ENCODE measurements at regions not wholly inside any gene's neighbourhood (a gene's known extent, or its start where the extent isn't known, plus 50 kb on each side); places are given as distances from the start of the nearest gene placed in this dataset.

- H3K4me3 ChIP-seq (ENCODE audit: low read length in 2 of 2), result no peak overlapping the region
- DNase-seq (ENCODE audit: low read depth in 6 of 9, low spot score in 9 of 9), result no peak
- H3K4me1 ChIP-seq (ENCODE audit: control insufficient read depth in 2 of 2, insufficient read depth in 2 of 2, low read length in 2 of 2), result peaks cover 5 to 17% of the 10 kb centered on the region in 2 donors
- no peaks in the 10 kb centered on the region for H3K27me3 ChIP-seq (ENCODE audit: control insufficient read depth in 2 of 2, insufficient read depth in 1 of 2, low read length in 1 of 2)
- H3K36me3 ChIP-seq (ENCODE audit: control insufficient read depth in 2 of 2, insufficient read depth in 2 of 2, low read length in 1 of 2), result no peaks in the 10 kb centered on the region
- WGBS, result 93% methylated on average over 3 of the region's 3 CpGs
- no peak overlapping the region for H3K27ac ChIP-seq (ENCODE audit: low read depth in 1 of 2, low read length in 1 of 2)
- H3K9me3 ChIP-seq (ENCODE audit: control insufficient read depth in 2 of 2, insufficient read depth in 1 of 2, low read length in 1 of 2), result no peaks in the 10 kb centered on the region
Observed at GRCh38 chr2:8266563-8266962, 415.3 kb upstream of the ID2 start.

GRCh38 chr2:8267048-8267447 is 414.8 kb upstream of the ID2 start:
- no peak overlapping the region for H3K27ac ChIP-seq (ENCODE audit: low read depth in 1 of 2, low read length in 1 of 2)
- peaks cover 5 to 17% of the 10 kb centered on the region in 2 donors for H3K4me1 ChIP-seq (ENCODE audit: control insufficient read depth in 2 of 2, insufficient read depth in 2 of 2, low read length in 2 of 2)
- no peak overlapping the region for H3K4me3 ChIP-seq (ENCODE audit: low read length in 2 of 2)
- H3K27me3 ChIP-seq (ENCODE audit: control insufficient read depth in 2 of 2, insufficient read depth in 1 of 2, low read length in 1 of 2), result no peaks in the 10 kb centered on the region
- 71% methylated on average over 3 of the region's 3 CpGs for WGBS
- no peaks in the 10 kb centered on the region for H3K36me3 ChIP-seq (ENCODE audit: control insufficient read depth in 2 of 2, insufficient read depth in 2 of 2, low read length in 1 of 2)
- no peaks in the 10 kb centered on the region for H3K9me3 ChIP-seq (ENCODE audit: control insufficient read depth in 2 of 2, insufficient read depth in 1 of 2, low read length in 1 of 2)
- peak in 1 of 9 donors; percentile 31 for DNase-seq (ENCODE audit: low read depth in 6 of 9, low spot score in 9 of 9)

GRCh38 chr2:8267721-8268120 is 414.1 kb upstream of the ID2 start:
- DNase-seq (ENCODE audit: low read depth in 6 of 9, low spot score in 9 of 9), result no peak
- Histone ChIP-seq H3K27ac (ENCODE audit: low read depth in 1 of 2, low read length in 1 of 2) (no peak overlapping the region), H3K36me3 (ENCODE audit: control insufficient read depth in 2 of 2, insufficient read depth in 2 of 2, low read length in 1 of 2) (no peaks in the 10 kb centered on the region), H3K27me3 (ENCODE audit: control insufficient read depth in 2 of 2, insufficient read depth in 1 of 2, low read length in 1 of 2) (no peaks in the 10 kb centered on the region), H3K4me1 (ENCODE audit: control insufficient read depth in 2 of 2, insufficient read depth in 2 of 2, low read length in 2 of 2) (peaks cover 5 to 17% of the 10 kb centered on the region in 2 donors), H3K4me3 (ENCODE audit: low read length in 2 of 2) (no peak overlapping the region), H3K9me3 (ENCODE audit: control insufficient read depth in 2 of 2, insufficient read depth in 1 of 2, low read length in 1 of 2) (no peaks in the 10 kb centered on the region)
- WGBS, result 99% methylated on average over 3 of the region's 3 CpGs

- no peak for DNase-seq (ENCODE audit: low read depth in 6 of 9, low spot score in 9 of 9)
- Histone ChIP-seq H3K36me3 (ENCODE audit: control insufficient read depth in 2 of 2, insufficient read depth in 2 of 2, low read length in 1 of 2) (no peaks in the 10 kb centered on the region), H3K4me3 (ENCODE audit: low read length in 2 of 2) (no peak overlapping the region), H3K4me1 (ENCODE audit: control insufficient read depth in 2 of 2, insufficient read depth in 2 of 2, low read length in 2 of 2) (peaks cover 5 to 17% of the 10 kb centered on the region in 2 donors), H3K9me3 (ENCODE audit: control insufficient read depth in 2 of 2, insufficient read depth in 1 of 2, low read length in 1 of 2) (no peaks in the 10 kb centered on the region), H3K27me3 (ENCODE audit: control insufficient read depth in 2 of 2, insufficient read depth in 1 of 2, low read length in 1 of 2) (no peaks in the 10 kb centered on the region), H3K27ac (ENCODE audit: low read depth in 1 of 2, low read length in 1 of 2) (no peak overlapping the region)
- WGBS, result 94% methylated on average over 8 of the region's 8 CpGs
Observed at GRCh38 chr2:8268172-8268783, 413.6 kb upstream of the ID2 start.

DNA sequence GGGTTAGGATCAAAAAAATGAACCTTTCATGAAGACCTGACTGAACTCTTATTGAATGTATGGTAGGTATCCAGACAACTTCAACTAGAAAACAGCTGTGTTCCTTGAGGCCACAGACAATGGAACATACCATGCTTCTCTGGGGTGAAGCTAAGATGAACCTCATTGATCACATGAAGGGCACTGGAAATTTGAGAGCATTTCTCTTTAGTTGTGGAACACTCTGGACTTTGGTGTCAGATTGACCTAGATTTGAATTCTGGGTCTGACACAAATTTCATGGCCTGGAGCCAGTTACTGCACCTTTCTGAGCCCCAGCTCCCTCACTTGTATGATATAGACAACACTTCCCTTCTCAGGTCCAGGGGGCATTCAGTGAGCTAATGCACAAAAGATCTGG is 411.2 kb upstream of the ID2 start:
- H3K27ac ChIP-seq (ENCODE audit: low read depth in 1 of 2, low read length in 1 of 2), result no peak overlapping the region
- no peak overlapping the region for H3K4me3 ChIP-seq (ENCODE audit: low read length in 2 of 2)
- no peak for DNase-seq (ENCODE audit: low read depth in 6 of 9, low spot score in 9 of 9)
- peaks cover 5 to 8% of the 10 kb centered on the region in 2 donors for H3K4me1 ChIP-seq (ENCODE audit: control insufficient read depth in 2 of 2, insufficient read depth in 2 of 2, low read length in 2 of 2)
- H3K27me3 ChIP-seq (ENCODE audit: control insufficient read depth in 2 of 2, insufficient read depth in 1 of 2, low read length in 1 of 2), result no peaks in the 10 kb centered on the region
- H3K9me3 ChIP-seq (ENCODE audit: control insufficient read depth in 2 of 2, insufficient read depth in 1 of 2, low read length in 1 of 2), result no peaks in the 10 kb centered on the region
- H3K36me3 ChIP-seq (ENCODE audit: control insufficient read depth in 2 of 2, insufficient read depth in 2 of 2, low read length in 1 of 2), result no peaks in the 10 kb centered on the region

DNA sequence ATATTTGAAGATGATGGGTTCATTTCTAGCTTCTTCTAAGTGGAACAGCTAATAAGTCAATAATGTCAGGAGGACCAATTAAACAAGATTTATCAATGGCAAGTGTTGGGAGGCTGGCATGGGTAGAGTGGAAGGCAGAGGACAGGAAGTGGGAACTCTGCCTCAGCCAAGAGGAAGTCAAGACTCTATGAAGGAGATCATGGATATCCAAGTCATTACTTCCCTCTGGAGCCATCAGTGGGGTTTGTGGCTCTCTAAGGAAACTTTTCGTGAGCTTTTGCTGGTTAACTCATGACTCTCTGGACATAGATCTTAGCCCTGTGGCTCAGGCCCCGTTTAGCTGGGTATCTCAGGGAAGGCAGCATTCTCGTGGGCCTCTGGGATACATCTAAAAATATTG is 410.4 kb upstream of the ID2 start:
- Histone ChIP-seq H3K4me1 (ENCODE audit: control insufficient read depth in 2 of 2, insufficient read depth in 2 of 2, low read length in 2 of 2) (peaks cover 5 to 8% of the 10 kb centered on the region in 2 donors), H3K36me3 (ENCODE audit: control insufficient read depth in 2 of 2, insufficient read depth in 2 of 2, low read length in 1 of 2) (no peaks in the 10 kb centered on the region), H3K4me3 (ENCODE audit: low read length in 2 of 2) (no peak overlapping the region), H3K27me3 (ENCODE audit: control insufficient read depth in 2 of 2, insufficient read depth in 1 of 2, low read length in 1 of 2) (no peaks in the 10 kb centered on the region), H3K9me3 (ENCODE audit: control insufficient read depth in 2 of 2, insufficient read depth in 1 of 2, low read length in 1 of 2) (no peaks in the 10 kb centered on the region), H3K27ac (ENCODE audit: low read depth in 1 of 2, low read length in 1 of 2) (no peak overlapping the region)
- WGBS, result 95% methylated on average over 3 of the region's 3 CpGs
- DNase-seq (ENCODE audit: low read depth in 6 of 9, low spot score in 9 of 9), result no peak

DNA sequence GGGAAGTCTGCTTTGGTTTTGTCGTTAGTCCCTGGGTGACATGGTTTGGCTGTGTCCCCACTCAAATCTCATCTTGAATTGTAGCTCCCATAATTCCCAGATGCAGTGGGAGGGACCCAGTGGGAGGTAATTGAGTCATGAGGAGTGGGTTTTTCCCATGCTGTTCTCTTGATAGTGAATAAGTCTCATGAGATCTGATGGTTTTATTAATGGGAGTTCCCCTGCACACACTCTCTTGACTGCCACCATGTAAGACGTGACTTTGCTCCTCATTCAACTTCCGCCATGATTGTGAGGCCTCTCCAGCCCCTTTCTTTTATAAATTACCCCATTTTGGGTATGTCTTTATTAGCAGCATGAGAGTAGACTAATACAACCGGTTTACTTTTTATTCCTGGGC is 405.8 kb upstream of the ID2 start:
- no peaks in the 10 kb centered on the region for H3K36me3 ChIP-seq (ENCODE audit: control insufficient read depth in 2 of 2, insufficient read depth in 2 of 2, low read length in 1 of 2)
- no peak overlapping the region for H3K4me3 ChIP-seq (ENCODE audit: low read length in 2 of 2)
- DNase-seq (ENCODE audit: low read depth in 6 of 9, low spot score in 9 of 9), result no peak
- peaks cover 0 to 2% of the 10 kb centered on the region in 2 donors for H3K27me3 ChIP-seq (ENCODE audit: control insufficient read depth in 2 of 2, insufficient read depth in 1 of 2, low read length in 1 of 2)
- 97% methylated on average over 4 of the region's 4 CpGs for WGBS
- no peak overlapping the region for H3K27ac ChIP-seq (ENCODE audit: low read depth in 1 of 2, low read length in 1 of 2)
- H3K9me3 ChIP-seq (ENCODE audit: control insufficient read depth in 2 of 2, insufficient read depth in 1 of 2, low read length in 1 of 2), result no peaks in the 10 kb centered on the region
- peaks cover 0 to 12% of the 10 kb centered on the region in 2 donors for H3K4me1 ChIP-seq (ENCODE audit: control insufficient read depth in 2 of 2, insufficient read depth in 2 of 2, low read length in 2 of 2)

DNA sequence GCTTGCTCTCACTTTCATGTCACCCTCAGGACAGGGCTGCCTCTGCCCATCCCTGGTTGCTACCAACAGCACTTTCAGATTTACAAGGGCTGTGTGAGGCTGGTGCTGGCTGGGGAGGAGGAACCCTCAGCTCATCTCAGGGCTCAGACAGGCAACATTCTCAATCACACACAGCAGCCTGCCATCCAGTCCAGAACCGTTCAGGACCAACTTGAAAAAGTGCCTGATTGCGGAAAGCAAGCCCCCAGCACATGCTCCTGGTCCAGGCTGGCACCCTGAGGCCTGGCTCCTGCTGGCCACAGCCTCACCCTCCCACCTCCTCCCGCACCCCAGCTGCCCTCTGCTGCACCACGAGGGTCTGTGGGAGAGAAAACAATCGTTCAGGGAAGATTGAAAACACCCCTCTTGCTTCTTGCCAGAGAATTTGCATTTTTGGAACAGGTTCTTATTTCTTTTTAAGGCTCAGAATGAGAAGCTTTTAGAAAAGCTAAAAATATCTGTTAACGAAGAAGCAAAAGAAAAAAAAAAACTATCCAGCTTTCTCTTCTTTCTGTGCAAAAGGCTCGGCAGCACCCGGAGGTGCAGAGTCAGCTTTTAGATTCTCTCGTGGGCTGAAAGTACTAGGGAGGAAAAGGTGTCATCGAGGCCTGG is 403.8 kb upstream of the ID2 start:
- 79% methylated on average over 10 of the region's 10 CpGs for WGBS
- peaks cover 0 to 2% of the 10 kb centered on the region in 2 donors for H3K27me3 ChIP-seq (ENCODE audit: control insufficient read depth in 2 of 2, insufficient read depth in 1 of 2, low read length in 1 of 2)
- H3K36me3 ChIP-seq (ENCODE audit: control insufficient read depth in 2 of 2, insufficient read depth in 2 of 2, low read length in 1 of 2), result no peaks in the 10 kb centered on the region
- H3K4me1 ChIP-seq (ENCODE audit: control insufficient read depth in 2 of 2, insufficient read depth in 2 of 2, low read length in 2 of 2), result peaks cover 0 to 12% of the 10 kb centered on the region in 2 donors
- H3K27ac ChIP-seq (ENCODE audit: low read depth in 1 of 2, low read length in 1 of 2), result no peak overlapping the region
- no peak for DNase-seq (ENCODE audit: low read depth in 6 of 9, low spot score in 9 of 9)
- no peak overlapping the region for H3K4me3 ChIP-seq (ENCODE audit: low read length in 2 of 2)
- H3K9me3 ChIP-seq (ENCODE audit: control insufficient read depth in 2 of 2, insufficient read depth in 1 of 2, low read length in 1 of 2), result peaks cover 0 to 3% of the 10 kb centered on the region in 2 donors

DNA sequence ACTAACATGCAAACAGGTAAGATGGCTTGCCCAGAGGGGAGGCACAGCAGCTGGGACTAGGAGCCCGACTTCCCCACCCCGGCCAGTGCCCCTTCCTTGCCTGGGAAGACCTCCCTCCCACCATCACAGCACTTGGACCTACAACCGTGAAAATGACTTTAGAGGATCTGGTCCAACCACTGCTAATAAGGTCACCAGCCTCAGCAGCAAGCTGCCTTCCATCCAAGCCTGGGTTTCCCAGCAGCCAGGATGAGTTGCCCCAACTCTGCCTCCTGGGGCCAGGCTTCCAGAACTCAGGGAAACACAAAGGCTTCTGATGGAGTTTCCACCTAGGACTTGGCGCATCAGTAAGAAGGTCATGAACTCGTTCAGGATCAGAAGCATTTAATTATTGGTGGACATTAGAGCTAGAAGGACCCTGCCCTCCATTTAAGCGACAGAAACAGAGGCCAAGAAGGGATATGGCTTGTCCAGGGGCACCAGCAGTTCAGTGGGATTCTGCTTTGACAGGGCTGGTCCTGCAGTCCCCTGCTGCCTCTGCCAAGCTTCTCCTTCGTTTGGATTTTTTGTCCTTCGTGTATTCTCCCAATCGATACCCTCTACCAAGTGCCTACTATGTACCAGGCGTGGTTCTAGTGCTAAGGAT is 403.0 kb upstream of the ID2 start:
- peaks cover 0 to 12% of the 10 kb centered on the region in 2 donors for H3K4me1 ChIP-seq (ENCODE audit: control insufficient read depth in 2 of 2, insufficient read depth in 2 of 2, low read length in 2 of 2)
- H3K27ac ChIP-seq (ENCODE audit: low read depth in 1 of 2, low read length in 1 of 2), result no peak overlapping the region
- no peak for DNase-seq (ENCODE audit: low read depth in 6 of 9, low spot score in 9 of 9)
- H3K9me3 ChIP-seq (ENCODE audit: control insufficient read depth in 2 of 2, insufficient read depth in 1 of 2, low read length in 1 of 2), result peaks cover 0 to 3% of the 10 kb centered on the region in 2 donors
- H3K27me3 ChIP-seq (ENCODE audit: control insufficient read depth in 2 of 2, insufficient read depth in 1 of 2, low read length in 1 of 2), result peaks cover 0 to 2% of the 10 kb centered on the region in 2 donors
- WGBS, result 96% methylated on average over 10 of the region's 10 CpGs
- H3K36me3 ChIP-seq (ENCODE audit: control insufficient read depth in 2 of 2, insufficient read depth in 2 of 2, low read length in 1 of 2), result no peaks in the 10 kb centered on the region
- H3K4me3 ChIP-seq (ENCODE audit: low read length in 2 of 2), result no peak overlapping the region
